H7 (cell line): ENCODE measurements at regions not wholly inside any gene's neighbourhood (a gene's known extent, or its start where the extent isn't known, plus 50 kb on each side); places are given as distances from the start of the nearest gene placed in this dataset.
A peak's percentile ranks its signal among the peaks of the same experiment; 100 is the strongest.
"Not testable (repeated sequence)": the region's sequence is repeated elsewhere in the genome, so short reads cannot be mapped to it uniquely, and the experiment has no call there.

Source experiments
- DNase-seq: peaks from one replicate; pipeline ENCODE4 v3.0.0; 2012
- H3K27me3 ChIP-seq: 2 replicates; pipeline ENCODE4 v1.6.0; 2011; ENCODE audit warnings: mild to moderate bottlenecking, low read length; ENCODE audit not compliant: control insufficient read depth, insufficient read depth
- H3K36me3 ChIP-seq: replicated peaks from 2 replicates; pipeline ENCODE4 v1.5.1; 2011; ENCODE audit warnings: low read length; ENCODE audit not compliant: control insufficient read depth, insufficient read depth
- H3K4me3 ChIP-seq: 2 replicates; pipeline ENCODE4 v1.5.1; 2011; ENCODE audit warnings: low read depth, mild to moderate bottlenecking, control low read depth, low read length, moderate library complexity; ENCODE audit not compliant: insufficient read depth

DNA sequence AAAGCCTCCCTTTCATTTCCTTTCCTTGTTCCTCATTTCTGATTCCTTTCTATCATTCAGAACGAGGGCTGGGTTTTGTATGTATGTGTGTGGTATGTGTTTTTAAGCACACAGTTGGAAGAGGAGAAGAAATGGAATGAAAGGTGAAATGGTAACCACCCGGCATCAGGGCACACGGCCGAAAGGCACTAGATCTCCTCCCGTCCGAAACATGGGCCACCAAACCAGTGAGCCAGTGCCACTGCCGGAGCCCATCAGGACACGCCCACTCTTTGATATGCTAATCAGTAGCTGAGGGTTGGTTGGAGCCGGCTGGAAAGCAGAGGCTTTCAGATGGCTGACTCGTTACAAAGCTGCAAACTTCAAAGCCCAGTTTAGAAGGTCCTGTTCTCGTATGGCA lies 228.6 kb upstream of the JARID2 start:
- Histone ChIP-seq H3K4me3 (no peak overlapping the region), H3K27me3 (no peaks in the 10 kb centered on the region), H3K36me3 (no peaks in the 10 kb centered on the region; the same call in 1 of the 2 replicates)
- DNase-seq, result peak; percentile 80

DNA sequence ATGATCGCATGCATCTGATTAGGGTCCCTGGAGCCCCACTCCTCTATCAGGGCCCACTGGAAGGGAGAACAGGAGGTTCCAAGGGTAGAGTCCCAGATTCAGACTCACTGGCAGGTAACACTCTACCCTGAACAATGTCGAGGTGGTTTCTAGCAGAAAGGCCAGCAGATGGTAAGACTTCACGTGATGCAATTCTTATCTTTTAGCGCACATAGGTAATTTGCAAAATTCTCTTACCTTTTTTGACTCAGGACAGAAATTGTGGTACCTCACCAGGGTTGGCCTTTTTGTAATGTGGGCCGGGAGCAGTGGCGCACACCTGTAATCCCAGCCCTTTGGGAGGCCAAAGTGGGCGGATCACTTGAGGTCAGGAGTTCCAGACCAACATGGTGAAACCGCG lies 228.1 kb upstream of the JARID2 start:
- no peak overlapping the region for H3K4me3 ChIP-seq
- no peaks in the 10 kb centered on the region; the same call in 1 of the 2 replicates for H3K36me3 ChIP-seq
- H3K27me3 ChIP-seq, result no peaks in the 10 kb centered on the region
- no peak for DNase-seq

DNA sequence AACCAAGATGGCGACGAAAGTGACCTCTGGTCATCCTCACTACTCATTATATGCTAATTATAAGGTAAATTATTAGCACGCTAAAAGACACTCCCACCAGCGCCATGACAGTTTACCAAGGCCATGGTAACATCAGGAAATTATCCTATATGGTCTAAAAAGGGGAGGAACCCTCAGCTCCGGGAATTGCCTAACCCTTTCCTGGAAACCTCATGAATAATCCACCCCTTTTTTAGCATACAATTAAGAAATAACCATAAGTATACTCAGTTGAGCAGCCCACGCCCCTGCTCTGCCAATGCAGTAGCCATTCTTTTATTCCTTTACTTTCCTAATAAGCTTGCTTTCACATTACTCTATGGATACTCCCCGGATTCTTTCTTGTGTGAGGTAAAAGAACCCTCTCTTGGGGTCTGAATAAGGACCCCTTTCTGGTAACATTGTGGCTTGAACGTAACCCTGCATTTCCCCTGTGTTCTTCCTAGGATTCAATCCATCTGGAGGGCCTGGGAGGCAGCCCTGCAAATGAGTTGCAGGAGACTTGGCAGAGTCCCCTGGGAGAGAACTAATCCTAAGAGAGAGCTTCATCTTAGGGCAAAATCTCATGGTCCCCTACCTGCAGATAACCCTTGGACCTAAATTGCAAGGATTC lies 225.6 kb upstream of the JARID2 start:
- H3K36me3 ChIP-seq, result no peaks in the 10 kb centered on the region; the same call in 1 of the 2 replicates
- no peak for DNase-seq
- no peaks in the 10 kb centered on the region for H3K27me3 ChIP-seq
- H3K4me3 ChIP-seq, result peak overlapping the region; percentile 2; the same call in 1 of the 2 replicates

DNA sequence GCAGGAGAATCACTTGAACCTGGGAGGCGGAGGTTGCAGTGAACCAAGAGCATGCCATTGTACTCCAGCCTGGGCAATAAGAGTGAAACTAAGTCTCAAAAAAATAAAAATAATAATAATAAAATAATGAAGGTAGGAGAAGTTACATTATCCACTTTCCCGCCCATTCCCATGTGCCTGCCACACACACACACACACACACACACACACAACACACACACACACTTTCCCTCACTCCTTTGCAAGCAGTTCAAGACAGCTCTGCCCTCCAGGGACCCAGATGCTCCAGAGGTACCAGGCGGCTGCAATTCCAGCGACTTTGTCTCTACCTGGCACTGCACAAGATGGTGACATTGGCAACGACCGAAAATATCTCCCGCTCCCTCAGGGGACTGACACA lies 224.8 kb upstream of the JARID2 start:
- DNase-seq, result no peak
- Histone ChIP-seq H3K36me3 (no peaks in the 10 kb centered on the region), H3K4me3 (peak overlapping the region; percentile 48; the same call in 1 of the 2 replicates), H3K27me3 (no peaks in the 10 kb centered on the region)

GRCh38 chr6:15023018-15023417 lies 222.9 kb upstream of the JARID2 start:
- H3K27me3 ChIP-seq, DNase-seq, H3K36me3 ChIP-seq, H3K4me3 ChIP-seq: not testable (repeated sequence)

DNA sequence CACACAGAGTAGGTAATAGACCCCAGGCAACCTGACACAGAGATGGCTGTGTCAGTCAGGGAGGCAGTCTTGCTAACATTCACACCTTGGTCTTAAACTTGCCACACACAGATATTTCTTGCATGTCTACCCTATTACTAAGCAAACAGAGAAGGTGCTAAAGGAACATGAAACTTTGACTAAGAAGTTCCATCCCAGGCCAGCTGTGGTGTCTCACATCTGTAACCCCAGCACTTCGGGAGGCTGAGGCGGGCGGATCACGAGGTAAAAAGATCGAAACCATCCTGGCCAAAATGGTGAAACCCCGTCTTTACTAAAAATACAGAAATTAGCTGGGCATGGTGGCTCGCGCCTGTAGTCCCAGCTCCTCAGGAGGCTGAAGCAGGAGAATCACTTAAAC lies 222.4 kb upstream of the JARID2 start:
- Histone ChIP-seq H3K4me3 (no peak overlapping the region), H3K27me3 (no peaks in the 10 kb centered on the region), H3K36me3 (no peaks in the 10 kb centered on the region)
- no peak for DNase-seq

- DNase-seq, result no peak
- Histone ChIP-seq H3K36me3 (no peaks in the 10 kb centered on the region), H3K4me3 (no peak overlapping the region), H3K27me3 (no peaks in the 10 kb centered on the region)
These were observed 220.4 kb upstream of the JARID2 start for GRCh38 chr6:15025446-15025845.

- Histone ChIP-seq H3K36me3 (no peaks in the 10 kb centered on the region), H3K4me3 (no peak overlapping the region), H3K27me3 (no peaks in the 10 kb centered on the region)
- no peak for DNase-seq
These were observed 219.0 kb upstream of the JARID2 start for GRCh38 chr6:15026832-15027231.

DNA sequence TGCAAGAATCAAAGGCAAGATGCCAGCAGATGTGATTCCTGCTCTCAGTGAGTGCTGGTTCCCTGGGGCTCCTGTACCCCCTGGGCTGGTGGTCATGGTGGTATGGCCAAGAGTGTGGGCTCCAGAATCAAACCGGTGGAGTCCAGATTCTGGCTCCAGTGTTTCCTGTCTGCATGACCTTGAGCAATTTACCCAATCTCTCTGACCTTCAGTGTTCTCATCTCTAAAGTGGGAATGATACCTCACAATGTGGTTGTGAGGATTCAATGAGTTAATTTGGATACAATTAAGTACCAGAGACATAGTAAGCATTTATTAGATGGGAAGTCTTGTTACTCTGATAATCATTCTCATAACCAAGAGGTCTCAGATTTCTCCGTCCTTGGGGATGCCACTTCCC lies 218.4 kb upstream of the JARID2 start:
- Histone ChIP-seq H3K4me3 (no peak overlapping the region), H3K36me3 (no peaks in the 10 kb centered on the region), H3K27me3 (no peaks in the 10 kb centered on the region)
- no peak for DNase-seq

GRCh38 chr6:15032015-15032414 lies 213.9 kb upstream of the JARID2 start:
- H3K36me3 ChIP-seq, result no peaks in the 10 kb centered on the region
- H3K27me3 ChIP-seq, result no peaks in the 10 kb centered on the region
- no peak overlapping the region for H3K4me3 ChIP-seq
- DNase-seq, result no peak

DNA sequence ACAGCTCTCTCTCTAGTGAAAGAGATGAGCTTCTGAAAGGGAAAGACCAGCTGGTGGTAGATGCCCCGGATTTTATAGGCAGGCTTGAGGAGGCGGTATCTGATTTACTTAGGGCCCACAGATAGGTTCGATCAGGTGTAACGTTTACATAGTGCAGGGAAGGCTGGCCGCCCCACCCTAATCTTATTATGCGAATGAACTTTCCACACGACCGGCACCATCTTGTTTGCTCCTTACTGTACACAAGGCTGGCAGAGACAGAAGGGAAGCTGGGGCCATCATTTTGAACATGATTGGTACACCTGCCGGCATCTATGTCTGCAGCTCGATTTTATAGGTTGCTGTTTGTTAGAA lies 212.0 kb upstream of the JARID2 start:
- H3K27me3 ChIP-seq, result no peaks in the 10 kb centered on the region
- no peak for DNase-seq
- H3K36me3 ChIP-seq, result no peaks in the 10 kb centered on the region
- no peak overlapping the region for H3K4me3 ChIP-seq

DNA sequence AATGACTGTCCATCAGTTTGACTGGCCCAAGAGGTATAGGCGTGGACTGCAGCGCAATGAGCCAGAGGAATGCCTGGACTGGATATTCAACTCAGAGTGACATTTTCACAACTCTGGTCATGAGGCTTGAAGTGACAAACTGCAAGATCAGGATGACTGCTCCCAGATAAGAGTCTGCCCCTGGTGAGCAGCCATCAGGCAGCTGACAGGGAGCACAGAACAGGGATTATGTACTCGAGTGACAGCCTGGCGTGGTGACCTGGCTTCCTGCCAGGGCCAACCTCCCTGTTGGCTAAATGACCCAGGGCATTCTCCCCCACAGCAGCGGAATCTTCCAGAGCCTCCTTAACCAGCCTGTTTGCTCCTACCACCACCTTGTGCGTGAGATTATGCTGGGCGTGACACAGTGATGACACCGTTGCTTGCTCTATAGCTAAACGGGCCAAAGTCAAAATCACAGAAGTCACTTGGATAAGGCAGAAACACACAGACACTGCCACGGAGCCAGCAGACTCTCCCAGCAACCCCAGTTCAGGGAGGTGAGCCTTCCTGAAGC lies 209.1 kb upstream of the JARID2 start:
- no peaks in the 10 kb centered on the region for H3K36me3 ChIP-seq
- no peak for DNase-seq
- H3K27me3 ChIP-seq, result no peaks in the 10 kb centered on the region
- H3K4me3 ChIP-seq, result no peak overlapping the region

DNA sequence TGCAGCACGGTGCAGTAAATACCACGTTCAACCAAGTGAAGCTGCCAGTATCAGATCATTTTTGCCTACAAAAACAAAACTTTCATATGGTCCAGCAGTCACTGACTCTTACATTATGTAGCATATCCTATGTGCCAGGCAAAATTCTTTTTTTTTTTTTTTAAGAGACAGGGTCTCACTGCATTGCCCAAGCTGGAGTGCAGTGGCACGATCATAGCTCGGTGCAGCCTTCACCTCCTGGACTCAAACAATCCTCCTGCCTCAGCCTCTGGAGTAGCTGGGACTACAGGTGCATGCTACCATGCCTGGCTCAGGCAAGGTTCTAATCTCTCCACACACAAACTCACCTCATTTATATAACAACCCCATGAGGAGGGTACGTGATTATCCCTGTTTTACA lies 208.6 kb upstream of the JARID2 start:
- H3K36me3 ChIP-seq, result no peaks in the 10 kb centered on the region
- H3K4me3 ChIP-seq, result no peak overlapping the region
- H3K27me3 ChIP-seq, result no peaks in the 10 kb centered on the region
- no peak for DNase-seq

DNA sequence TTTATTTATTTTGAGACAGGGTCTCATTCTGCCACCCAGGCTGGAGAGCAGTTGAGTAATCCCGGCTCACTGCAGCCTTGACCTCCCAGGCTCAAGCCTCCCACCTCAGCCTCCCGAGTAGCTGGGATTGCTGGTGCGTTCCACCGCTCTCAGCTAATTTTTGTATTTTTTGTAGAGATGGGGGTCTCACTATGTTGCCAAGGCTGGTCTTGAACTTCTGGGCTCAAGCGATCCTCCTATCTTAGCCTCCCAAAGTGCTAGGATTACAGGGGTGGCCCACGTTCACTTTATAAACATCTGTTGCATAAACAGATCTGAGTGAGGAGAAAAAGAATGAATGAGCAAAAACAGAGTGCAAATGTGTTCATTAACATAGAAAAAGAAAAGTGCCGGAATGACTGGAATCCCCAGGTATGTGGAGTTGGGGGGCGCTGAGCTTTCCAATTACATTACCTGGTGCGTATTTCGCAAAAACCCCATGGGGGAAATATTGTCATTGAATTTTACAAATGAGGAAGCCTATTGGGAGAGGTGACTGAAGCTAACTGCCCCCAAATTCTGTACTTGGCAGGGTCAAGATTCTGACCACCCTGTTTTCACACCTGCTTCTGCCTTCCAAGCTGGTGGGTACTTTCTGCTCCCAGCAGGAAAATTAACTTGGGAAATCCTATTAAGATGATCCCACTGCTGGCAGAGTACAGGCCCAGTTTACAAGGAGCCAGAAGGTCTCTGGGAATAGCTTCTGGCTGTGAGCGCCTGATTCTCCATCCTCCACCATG lies 207.7 kb upstream of the JARID2 start:
- peak; percentile 49 for DNase-seq

DNA sequence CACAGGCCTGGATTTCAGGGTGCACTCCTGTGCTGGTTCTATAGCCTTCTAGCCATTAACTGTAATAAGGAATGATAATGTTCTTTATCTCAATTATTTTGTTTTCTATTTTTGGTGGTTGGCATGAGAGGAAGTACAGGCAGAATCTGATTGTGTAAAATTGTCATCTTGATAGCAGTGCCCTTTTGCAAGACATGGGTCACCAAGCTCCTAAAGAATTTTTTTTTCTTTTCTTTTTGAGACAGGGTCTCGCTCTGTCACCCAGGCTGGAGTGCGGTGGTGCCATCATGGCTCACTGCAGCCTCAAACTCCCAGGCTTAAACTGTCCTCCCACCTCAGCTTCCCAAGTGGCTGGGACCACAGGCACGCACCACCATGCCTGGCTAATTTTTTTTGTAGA lies 206.7 kb upstream of the JARID2 start:
- H3K4me3 ChIP-seq, result no peak overlapping the region
- H3K36me3 ChIP-seq, result no peaks in the 10 kb centered on the region
- no peak for DNase-seq
- H3K27me3 ChIP-seq, result no peaks in the 10 kb centered on the region

More for the DNA sequence above, 207.7 kb upstream of the JARID2 start:
- Histone ChIP-seq H3K36me3 (no peaks in the 10 kb centered on the region), H3K27me3 (no peaks in the 10 kb centered on the region), H3K4me3 (no peak overlapping the region)
